ENCODE measurements at regions not wholly inside any gene's neighbourhood (a gene's known extent, or its start where the extent isn't known, plus 50 kb on each side); places are given as distances from the start of the nearest gene placed in this dataset.

- TF ChIP-seq CBFB (CRISPR knock-in tag; IDR thresholded peaks at IDR 0.05) (no peak), RFX5 (IDR thresholded peaks at IDR 0.05; ENCODE audit: low read depth, low read length) (no peak), HIVEP1 (CRISPR knock-in tag; IDR thresholded peaks at IDR 0.05) (no peak), ZNF354B (CRISPR knock-in tag; IDR thresholded peaks at IDR 0.05) (no peak), TFAP4 (CRISPR knock-in tag; IDR thresholded peaks at IDR 0.05; ENCODE audit: borderline replicate concordance) (no peak), ZNF324 (CRISPR knock-in tag; IDR thresholded peaks at IDR 0.05) (no peak)
Observed at GRCh38 chr2:128396500-128396891, 77.8 kb upstream of the HS6ST1 start (continued).

GRCh38 chr2:128396946-128397345, 78.3 kb upstream of the HS6ST1 start:
- BruUV-seq (replicated peaks): no TSS peak
- H4K20me1 ChIP-seq (replicated peaks; ENCODE audit: control insufficient read depth, insufficient read depth, low read length): no peaks in the 10 kb centered on the region; the same call in 1 of the 2 replicates
- ChIA-PET CTCF (ENCODE audit: low intra/inter-chr PET ratio) (no interaction called here), POLR2A (interaction anchor here (0.9 kb wide), 1 partner anchor 16 kb away, joined by 3 read pairs; no protein-coding TSS in a partner anchor)
- H3K4me2 ChIP-seq (ENCODE audit: insufficient read depth, low read length): no peak overlapping the region
- peaks cover 8 to 39% of the 10 kb centered on the region in 2 experiments; a peak in 4 of 5 replicates for H3K27me3 ChIP-seq (ENCODE audit: control insufficient read depth in 2 of 2, insufficient read depth in 2 of 2, low read length in 2 of 2)
- H3K27ac ChIP-seq (ENCODE audit: extremely low read depth, low read depth, low read length): no peak overlapping the region
- H3K4me3 ChIP-seq: no peak overlapping the region
- no peaks in the 10 kb centered on the region for H3K4me1 ChIP-seq (replicated peaks in 1 of 2; ENCODE audit: control insufficient read depth in 2 of 2, insufficient read depth in 2 of 2, low read length in 2 of 2)
- FAIRE-seq (no peak), ATAC-seq (no peak), DNase-seq (ENCODE audit: extremely low read depth in 1 of 4, low spot score in 3 of 4) (no peak)
- intact Hi-C loops (cut with micrococcal nuclease): no loop called here
- no peaks in the 10 kb centered on the region for H3K79me2 ChIP-seq (ENCODE audit: control insufficient read depth, insufficient read depth, low read length)
- in situ Hi-C loops (cut with MboI): no loop called here
- H3K9ac ChIP-seq (ENCODE audit: insufficient read depth in 1 of 2, low read depth in 2 of 2, low read length in 2 of 2): no peak overlapping the region
- no peaks in the 10 kb centered on the region for H3K9me3 ChIP-seq (replicated peaks; ENCODE audit: control insufficient read depth, insufficient read depth, low read depth, low read length)
- WGBS (ENCODE audit: insufficient coverage, low coverage, missing lambda C conversion rate): 4% methylated on average over 2 of the region's 2 CpGs
- no peak overlapping the region for H2AFZ ChIP-seq (ENCODE audit: low read depth, low read length)
- no peaks in the 10 kb centered on the region for H3K36me3 ChIP-seq (ENCODE audit: control insufficient read depth, insufficient read depth, low read length)
- no peaks in the 10 kb centered on the region for H3K9me1 ChIP-seq (ENCODE audit: control insufficient read depth, insufficient read depth, low read length)
- TF ChIP-seq KLF16 (IDR thresholded peaks at IDR 0.05) (no peak), GTF3C2 (IDR thresholded peaks at IDR 0.05; ENCODE audit: borderline replicate concordance, extremely low read depth, insufficient read length) (no peak), E2F5 (CRISPR knock-in tag; IDR thresholded peaks at IDR 0.05) (no peak), ZKSCAN8 (CRISPR knock-in tag; IDR thresholded peaks at IDR 0.05) (no peak), E2F6 (IDR thresholded peaks at IDR 0.05; ENCODE audit: borderline replicate concordance in 1 of 2, extremely low read depth in 1 of 2, insufficient read depth in 1 of 2, insufficient read length in 1 of 2, low read depth in 1 of 2, low read length in 1 of 2, poor library complexity in 1 of 2, severe bottlenecking in 1 of 2) (no peak), E2F8 (IDR thresholded peaks at IDR 0.05; ENCODE audit: low read depth, partially characterized antibody) (no peak)
